Epithelial cell of esophagus (primary cell): ENCODE measurements at regions not wholly inside any gene's neighbourhood (a gene's known extent, or its start where the extent isn't known, plus 50 kb on each side); places are given as distances from the start of the nearest gene placed in this dataset.

Experiments used
- DNase-seq: peaks from one replicate; pipeline ENCODE4 v3.0.0; 2010; ENCODE audit warnings: low read depth
- H3K4me3 ChIP-seq: 2 replicates; pipeline ENCODE4 v1.5.1; 2011; ENCODE audit warnings: mild to moderate bottlenecking, low read length, control low read depth
- CTCF ChIP-seq: IDR thresholded peaks from 2 replicates; pipeline ENCODE4 v1.5.1; 2011; ENCODE audit warnings: low read depth, mild to moderate bottlenecking, low read length, control low read depth, inconsistent platforms; ENCODE audit not compliant: insufficient read depth; ENCODE audit errors: missing control alignments

- H3K4me3 ChIP-seq = no peak overlapping the region
Observed at GRCh38 chr16:72426386-72426785, 254.4 kb upstream of the PMFBP1 start.

GRCh38 chr16:72425571-72426341 lies 253.8 kb upstream of the PMFBP1 start:
- TF ChIP-seq CTCF = no peak
- DNase-seq = no peak
- H3K4me3 ChIP-seq = no peak overlapping the region

More at GRCh38 chr16:72426386-72426785, 254.4 kb upstream of the PMFBP1 start:
- no peak for TF ChIP-seq CTCF
- DNase-seq = no peak

- no peak overlapping the region for H3K4me3 ChIP-seq
- TF ChIP-seq CTCF = no peak
- no peak for DNase-seq
Observed at GRCh38 chr16:72424757-72425156, 252.8 kb upstream of the PMFBP1 start.

- TF ChIP-seq CTCF = no peak
- H3K4me3 ChIP-seq = no peak overlapping the region
- DNase-seq = no peak
Observed at GRCh38 chr16:72422308-72422897, 250.4 kb upstream of the PMFBP1 start.

- no peak overlapping the region for H3K4me3 ChIP-seq
- DNase-seq = no peak
- no peak for TF ChIP-seq CTCF
Observed at GRCh38 chr16:72419638-72420037, 247.7 kb upstream of the PMFBP1 start.

- DNase-seq = no peak
- no peak overlapping the region for H3K4me3 ChIP-seq
- TF ChIP-seq CTCF = no peak
Observed at GRCh38 chr16:72415379-72415778, 243.4 kb upstream of the PMFBP1 start.
